ENCODE measurements at regions not wholly inside any gene's neighbourhood (a gene's known extent, or its start where the extent isn't known, plus 50 kb on each side); places are given as distances from the start of the nearest gene placed in this dataset.

DNA sequence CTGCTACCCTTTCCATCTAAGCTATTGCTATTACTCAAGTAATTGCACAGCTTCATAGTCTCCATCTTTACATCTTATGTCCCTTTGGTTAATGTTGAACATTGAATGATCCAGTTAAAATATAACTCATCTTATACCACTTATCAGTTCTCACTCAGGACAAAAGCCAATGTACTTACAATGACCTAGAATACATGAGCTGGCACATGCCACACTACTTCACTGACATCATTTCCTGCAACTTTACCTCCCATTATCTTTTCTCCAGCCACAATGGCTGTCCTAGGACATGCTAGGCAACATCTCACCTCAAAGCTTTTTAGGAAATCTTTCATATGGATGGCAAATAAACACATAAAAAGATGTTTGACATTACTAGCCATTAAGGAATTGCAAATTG, 309.2 kb downstream of the FOXG1 start:
- Histone ChIP-seq H3K27ac (no peak overlapping the region), H3K4me1 (replicated peaks) (no peaks in the 10 kb centered on the region), H3K36me3 (no peaks in the 10 kb centered on the region), H3K27me3 (replicated peaks; ENCODE audit: insufficient read depth) (no peaks in the 10 kb centered on the region), H3K9me3 (no peaks in the 10 kb centered on the region), H3K4me3 (no peak overlapping the region)
- intact Hi-C loops (cut with DNase I), result no loop called here
- TF ChIP-seq POLR2A (IDR thresholded peaks at IDR 0.05), result no peak
- TF ChIP-seq, protein P1, sequence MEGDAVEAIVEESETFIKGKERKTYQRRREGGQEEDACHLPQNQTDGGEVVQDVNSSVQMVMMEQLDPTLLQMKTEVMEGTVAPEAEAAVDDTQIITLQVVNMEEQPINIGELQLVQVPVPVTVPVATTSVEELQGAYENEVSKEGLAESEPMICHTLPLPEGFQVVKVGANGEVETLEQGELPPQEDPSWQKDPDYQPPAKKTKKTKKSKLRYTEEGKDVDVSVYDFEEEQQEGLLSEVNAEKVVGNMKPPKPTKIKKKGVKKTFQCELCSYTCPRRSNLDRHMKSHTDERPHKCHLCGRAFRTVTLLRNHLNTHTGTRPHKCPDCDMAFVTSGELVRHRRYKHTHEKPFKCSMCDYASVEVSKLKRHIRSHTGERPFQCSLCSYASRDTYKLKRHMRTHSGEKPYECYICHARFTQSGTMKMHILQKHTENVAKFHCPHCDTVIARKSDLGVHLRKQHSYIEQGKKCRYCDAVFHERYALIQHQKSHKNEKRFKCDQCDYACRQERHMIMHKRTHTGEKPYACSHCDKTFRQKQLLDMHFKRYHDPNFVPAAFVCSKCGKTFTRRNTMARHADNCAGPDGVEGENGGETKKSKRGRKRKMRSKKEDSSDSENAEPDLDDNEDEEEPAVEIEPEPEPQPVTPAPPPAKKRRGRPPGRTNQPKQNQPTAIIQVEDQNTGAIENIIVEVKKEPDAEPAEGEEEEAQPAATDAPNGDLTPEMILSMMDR (IDR thresholded peaks at IDR 0.05), result no peak
- no peak for TF ChIP-seq POLR2AphosphoS5 (IDR thresholded peaks at IDR 0.05)
- no peak for DNase-seq (ENCODE audit: low spot score)

DNA sequence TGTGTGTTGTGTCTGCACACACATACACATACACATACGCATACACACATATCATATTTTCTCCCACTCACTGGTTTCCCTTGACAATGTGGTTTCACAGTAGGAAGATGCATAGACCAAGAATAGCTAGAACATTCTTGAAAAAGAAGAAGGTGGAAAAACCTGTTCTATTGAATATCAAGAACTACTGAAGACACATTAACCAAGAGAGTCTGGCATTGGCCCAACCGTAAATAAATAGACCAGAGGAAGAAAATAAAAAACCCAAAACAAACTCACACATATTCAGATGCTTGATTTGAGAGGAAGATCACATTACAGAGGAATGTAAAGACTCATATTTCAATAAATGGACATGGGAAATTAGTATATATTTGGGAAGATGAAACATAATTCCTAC, 311.3 kb downstream of the FOXG1 start:
- WGBS, result 63% methylated on average over 2 of the region's 2 CpGs
- Histone ChIP-seq H3K4me3 (no peak overlapping the region), H3K27ac (no peak overlapping the region), H3K4me1 (replicated peaks) (no peaks in the 10 kb centered on the region), H3K27me3 (replicated peaks; ENCODE audit: insufficient read depth) (no peaks in the 10 kb centered on the region), H3K9me3 (no peaks in the 10 kb centered on the region), H3K36me3 (no peaks in the 10 kb centered on the region)
- intact Hi-C loops (cut with DNase I), result no loop called here
- TF ChIP-seq POLR2AphosphoS5 (IDR thresholded peaks at IDR 0.05), result no peak
- TF ChIP-seq, protein P1 (IDR thresholded peaks at IDR 0.05), result no peak
- no peak for TF ChIP-seq POLR2A (IDR thresholded peaks at IDR 0.05)
- no peak for DNase-seq (ENCODE audit: low spot score)

DNA sequence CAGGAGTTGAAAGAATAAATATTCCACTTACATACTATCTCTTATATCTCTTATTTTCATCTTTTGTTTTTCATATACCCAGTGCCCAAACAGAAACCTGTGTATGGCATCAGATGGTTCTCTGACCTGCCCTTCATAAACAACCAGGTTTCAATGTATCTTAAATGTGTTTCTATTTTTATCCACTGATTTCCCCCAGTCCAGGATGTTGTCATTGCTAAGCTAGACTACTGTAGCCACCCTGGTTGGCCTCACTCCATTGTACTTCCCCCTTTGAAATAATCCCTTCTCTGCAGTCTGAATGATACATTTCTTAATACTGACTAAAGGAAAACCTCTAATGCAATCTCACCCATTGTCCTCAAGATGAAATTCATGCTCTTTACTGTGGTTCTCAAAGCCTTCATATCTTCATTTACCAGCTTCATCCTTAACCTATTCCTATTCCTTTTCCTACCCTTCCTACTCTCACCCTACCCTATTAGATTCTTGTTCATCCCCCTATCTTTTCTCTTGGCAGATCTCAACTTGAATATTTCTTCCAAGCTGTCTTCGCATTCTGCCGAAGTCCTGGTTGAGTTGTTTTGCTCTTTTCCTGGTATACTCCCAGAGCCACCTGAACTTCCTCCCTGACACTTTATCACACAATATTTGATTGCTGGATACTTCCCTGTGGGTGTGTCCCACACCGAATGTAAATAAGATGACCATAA, 312.4 kb downstream of the FOXG1 start:
- H3K4me1 ChIP-seq (replicated peaks), result no peaks in the 10 kb centered on the region
- no peak for DNase-seq (ENCODE audit: low spot score)
- no peaks in the 10 kb centered on the region for H3K27me3 ChIP-seq (replicated peaks; ENCODE audit: insufficient read depth)
- no peak overlapping the region for H3K27ac ChIP-seq
- H3K4me3 ChIP-seq, result no peak overlapping the region
- 94% methylated on average over 3 of the region's 3 CpGs for WGBS
- H3K9me3 ChIP-seq, result no peaks in the 10 kb centered on the region
- intact Hi-C loops (cut with DNase I), result no loop called here
- no peaks in the 10 kb centered on the region for H3K36me3 ChIP-seq
- TF ChIP-seq, protein P1 (IDR thresholded peaks at IDR 0.05), result no peak
- no peak for TF ChIP-seq POLR2AphosphoS5 (IDR thresholded peaks at IDR 0.05)
- no peak for TF ChIP-seq POLR2A (IDR thresholded peaks at IDR 0.05)

DNA sequence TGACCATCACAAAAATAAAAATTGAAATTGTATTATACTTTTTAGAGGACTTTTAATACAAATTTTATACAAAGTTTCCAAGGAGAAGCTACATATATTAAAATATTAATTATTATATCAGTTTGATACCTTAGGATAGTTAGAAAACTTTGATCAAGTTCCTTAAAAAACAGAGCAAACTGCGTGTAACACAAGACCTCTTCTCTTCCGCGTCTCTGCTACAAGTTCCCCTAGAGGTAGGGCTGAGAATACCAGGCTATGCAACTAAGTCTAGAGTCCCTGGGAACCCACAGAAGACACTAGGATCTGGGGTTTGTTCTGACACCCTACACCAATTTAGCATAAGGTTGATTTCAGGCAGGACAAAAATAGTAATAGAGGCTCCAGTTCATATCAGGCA, 319.0 kb downstream of the FOXG1 start:
- no peak overlapping the region for H3K4me3 ChIP-seq
- TF ChIP-seq, protein P1 (IDR thresholded peaks at IDR 0.05), result no peak
- TF ChIP-seq POLR2AphosphoS5 (IDR thresholded peaks at IDR 0.05) (no peak), POLR2A (IDR thresholded peaks at IDR 0.05) (no peak)
- H3K36me3 ChIP-seq, result no peaks in the 10 kb centered on the region
- no peaks in the 10 kb centered on the region for H3K27me3 ChIP-seq (replicated peaks; ENCODE audit: insufficient read depth)
- no peak for DNase-seq (ENCODE audit: low spot score)
- H3K9me3 ChIP-seq, result no peaks in the 10 kb centered on the region
- intact Hi-C loops (cut with DNase I), result no loop called here
- 27% methylated on average over 3 of the region's 3 CpGs for WGBS
- H3K4me1 ChIP-seq (replicated peaks), result no peaks in the 10 kb centered on the region
- no peak overlapping the region for H3K27ac ChIP-seq

DNA sequence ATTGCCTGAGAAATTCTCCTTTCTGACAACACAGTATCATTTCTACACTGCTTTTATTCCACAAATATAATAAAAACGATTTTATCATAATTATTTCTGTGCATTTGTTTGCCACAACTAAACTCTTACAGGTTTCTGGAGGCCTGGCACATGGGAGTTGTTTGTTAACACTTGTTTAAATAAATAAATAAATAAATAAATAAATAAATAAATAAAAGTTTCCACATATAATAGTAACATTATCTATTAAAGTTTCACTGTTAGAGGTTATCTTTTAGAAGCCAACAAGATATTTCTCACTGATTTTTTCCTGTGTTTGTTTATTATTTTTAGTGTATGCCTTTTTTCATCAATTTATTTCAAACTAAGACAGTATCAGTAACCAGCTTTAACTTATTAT, 323.3 kb downstream of the FOXG1 start:
- TF ChIP-seq POLR2A (IDR thresholded peaks at IDR 0.05), result no peak
- TF ChIP-seq POLR2AphosphoS5 (IDR thresholded peaks at IDR 0.05), result no peak
- TF ChIP-seq, protein P1 (IDR thresholded peaks at IDR 0.05), result no peak
- no peak overlapping the region for H3K27ac ChIP-seq
- WGBS, result 30% methylated on average over 1 of the region's 1 CpG
- DNase-seq (ENCODE audit: low spot score), result no peak
- no peaks in the 10 kb centered on the region for H3K4me1 ChIP-seq (replicated peaks)
- no peak overlapping the region for H3K4me3 ChIP-seq
- no peaks in the 10 kb centered on the region for H3K36me3 ChIP-seq
- intact Hi-C loops (cut with DNase I), result no loop called here
- H3K27me3 ChIP-seq (replicated peaks; ENCODE audit: insufficient read depth), result no peaks in the 10 kb centered on the region
- H3K9me3 ChIP-seq, result no peaks in the 10 kb centered on the region
